Heart right ventricle (tissue), 16 donors: ENCODE measurements at regions not wholly inside any gene's neighbourhood (a gene's known extent, or its start where the extent isn't known, plus 50 kb on each side); places are given as distances from the start of the nearest gene placed in this dataset.

Experiments used
- ATAC-seq, 8 donors: fragments of 200-7000 bp; cut with Tn5 transposase; one replicate each; pipeline ENCODE4 v1.9.1; 2020; ENCODE audit warnings: mild to moderate bottlenecking in 8 of 8, moderate library complexity in 8 of 8, moderate number of reproducible peaks in 1 of 8
- DNase-seq, 2 donors: peaks; one replicate each; pipeline ENCODE4 v3.0.0-alpha.2; 2020
- H3K27ac ChIP-seq, 10 donors: fragments of 200-600 bp; sonication (generic) in 2 of 10; one replicate each; pipeline versions ENCODE4 v1.5.0 to v1.8.0; 2020 to 2022; ENCODE audit warnings: mild to moderate bottlenecking in 3 of 10
- H3K27me3 ChIP-seq, 7 donors: fragments of 200-600 bp; one replicate each; pipeline ENCODE4 v1.8.0; 2021 to 2022; ENCODE audit warnings: mild to moderate bottlenecking in 2 of 7
- H3K36me3 ChIP-seq, 9 donors: fragments of 200-600 bp; sonication (generic) in 1 of 9; one replicate each; pipeline versions ENCODE4 v1.5.0 to v1.8.0; 2020 to 2022; ENCODE audit warnings: mild to moderate bottlenecking in 2 of 9
- H3K4me1 ChIP-seq, 9 donors: fragments of 200-600 bp; sonication (generic) in 1 of 9; one replicate each; pipeline versions ENCODE4 v1.5.0 to v1.8.0; 2020 to 2022; ENCODE audit warnings: mild to moderate bottlenecking in 4 of 9
- H3K4me3 ChIP-seq, 10 donors: fragments of 200-600 bp; sonication (generic) in 2 of 10; one replicate each; pipeline versions ENCODE4 v1.5.0 to v1.8.0; 2020 to 2022; ENCODE audit warnings: mild to moderate bottlenecking in 7 of 10, moderate library complexity in 2 of 10
- H3K9me3 ChIP-seq, 11 donors: fragments of 200-600 bp in 10 of 11; sonication (generic) in 2 of 11; one replicate each; pipeline versions ENCODE4 v1.5.0 to v1.8.0; 2013 to 2022; ENCODE audit warnings: mild to moderate bottlenecking in 2 of 11, control low read depth in 1 of 11, moderate library complexity in 1 of 11
- WGBS, 2 donors: extraction: QIAGEN DNeasy Blood & Tissue Kit; methylation state at CpG; one replicate each; pipeline ENCODE4 v1.1.7; 2013; ENCODE audit warnings: inconsistent platforms in 1 of 2; 5-methylcytosine and 5-hydroxymethylcytosine counted together
- intact Hi-C, 10 donors: fragments of 100-400 bp; cut with DNase I; formaldehyde crosslinking; loops; one replicate each; pipeline versions ENCODE4 v1.11.1 to v1.14.2; 2022
- TF ChIP-seq, protein P1 (sequence below), 9 donors: fragments of 200-600 bp; sonication (generic) in 2 of 9; IDR thresholded peaks; one replicate each; pipeline versions ENCODE4 v1.5.0 to v1.8.0; 2021 to 2022; ENCODE audit warnings: antibody characterized with exemption in 9 of 9, mild to moderate bottlenecking in 5 of 9, moderate library complexity in 1 of 9
- donor health status: Arrhythmogenic right ventricular cardiomyopathy.
- donor health status: ischemic (EF 13 %, LVEDD 7.1; RV severe dilation, severe dysfunction).
- donor health status: healthy with polysubstance abuse.
- donor health status: DM: no; HTN: yes; CAD: no.
- donor health status: DM: no; HTN: no; CAD: no.
- donor health status: ischemic (EF 25% LVEDD 6.9; RV normal size, moderate dysfunction).
- donor health status: ischemic (EF 25% LVEDD 5.7; RV mildly dilated, moderate dysfunction).
- donor health status: healthy.
- donor health status: DM: yes; HTN: yes; CAD: no.
- donor health status: Ischemic cardiomyopathy.
- donor health status: ischemic (EF 35%, LVEDD 5.7; RV mildly dilated, moderate dysfunction).
- donor health status: nonischemic (EF 11% LVEDD 7.7; RV severe dilation, severe dysfunction).
- donor health status: DM: yes; HTN: yes; CAD: no.
- donor health status: PGD.
- donor health status: ischemic (EF 29% LVEDD 5.4; RV normal size, mild dysfunction).
- donor health status: nonischemic (EF 23%, LVEDD 6.1; RV moderate dilation, normal function).

DNA sequence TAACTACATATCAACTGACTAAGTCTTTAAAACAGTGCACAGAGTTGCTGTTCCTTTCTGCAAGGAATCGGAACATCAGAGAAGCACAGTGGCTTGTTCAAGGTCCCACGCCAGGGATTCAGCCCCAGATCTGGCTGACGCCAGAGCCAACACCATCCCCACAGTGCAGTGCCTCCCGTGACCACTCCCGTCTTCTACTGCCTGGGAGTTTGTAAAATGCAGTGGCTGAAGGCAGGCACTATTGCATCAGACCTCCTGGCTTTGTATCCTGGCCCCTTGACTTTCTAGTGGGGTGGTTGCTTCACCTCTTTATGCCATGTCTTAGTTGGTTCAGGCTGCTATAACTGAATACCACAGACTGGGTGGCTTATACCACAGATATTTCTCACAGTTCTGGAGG is 131.0 kb downstream of the NSG2 start:
- intact Hi-C loops = no loop called here
- TF ChIP-seq, protein P1, sequence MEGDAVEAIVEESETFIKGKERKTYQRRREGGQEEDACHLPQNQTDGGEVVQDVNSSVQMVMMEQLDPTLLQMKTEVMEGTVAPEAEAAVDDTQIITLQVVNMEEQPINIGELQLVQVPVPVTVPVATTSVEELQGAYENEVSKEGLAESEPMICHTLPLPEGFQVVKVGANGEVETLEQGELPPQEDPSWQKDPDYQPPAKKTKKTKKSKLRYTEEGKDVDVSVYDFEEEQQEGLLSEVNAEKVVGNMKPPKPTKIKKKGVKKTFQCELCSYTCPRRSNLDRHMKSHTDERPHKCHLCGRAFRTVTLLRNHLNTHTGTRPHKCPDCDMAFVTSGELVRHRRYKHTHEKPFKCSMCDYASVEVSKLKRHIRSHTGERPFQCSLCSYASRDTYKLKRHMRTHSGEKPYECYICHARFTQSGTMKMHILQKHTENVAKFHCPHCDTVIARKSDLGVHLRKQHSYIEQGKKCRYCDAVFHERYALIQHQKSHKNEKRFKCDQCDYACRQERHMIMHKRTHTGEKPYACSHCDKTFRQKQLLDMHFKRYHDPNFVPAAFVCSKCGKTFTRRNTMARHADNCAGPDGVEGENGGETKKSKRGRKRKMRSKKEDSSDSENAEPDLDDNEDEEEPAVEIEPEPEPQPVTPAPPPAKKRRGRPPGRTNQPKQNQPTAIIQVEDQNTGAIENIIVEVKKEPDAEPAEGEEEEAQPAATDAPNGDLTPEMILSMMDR (IDR thresholded peaks at IDR 0.05) = no peak
- no peak for DNase-seq
- Histone ChIP-seq H3K27me3 (peaks cover 0 to 46% (median 16%) of the 10 kb centered on the region in 7 donors), H3K36me3 (no peaks in the 10 kb centered on the region), H3K9me3 (peaks cover 0 to 4% (median 0%) of the 10 kb centered on the region in 11 donors), H3K27ac (no peak overlapping the region), H3K4me1 (peaks cover 0 to 5% (median 0%) of the 10 kb centered on the region in 9 donors), H3K4me3 (no peak overlapping the region)
- peak in 1 of 8 donors; percentile 70 for ATAC-seq
- 81 to 82% methylated on average over 5 of the region's 5 CpGs for WGBS, 2 donors

DNA sequence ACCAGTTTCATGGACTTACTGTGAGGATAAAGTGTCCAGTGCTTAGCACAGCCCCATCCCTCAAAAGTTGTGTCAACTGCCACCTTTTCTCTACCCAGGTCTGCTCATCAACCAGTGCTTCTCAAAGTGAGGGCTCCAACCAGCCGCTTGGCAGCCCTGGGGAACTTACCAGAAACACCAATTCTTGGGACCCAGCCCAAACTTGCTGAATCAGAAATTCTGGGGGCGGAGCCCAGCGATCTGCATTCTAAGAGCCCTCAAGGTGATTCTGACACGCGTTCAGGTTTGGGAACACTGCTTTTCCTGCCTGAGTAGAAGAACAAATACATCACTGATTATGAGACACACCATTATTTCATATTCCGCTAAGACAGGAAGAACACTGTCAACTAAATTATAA is 132.0 kb downstream of the NSG2 start:
- intact Hi-C loops = no loop called here
- ATAC-seq (no peak), DNase-seq (no peak)
- TF ChIP-seq, protein P1 (IDR thresholded peaks at IDR 0.05) = no peak
- Histone ChIP-seq H3K36me3 (no peaks in the 10 kb centered on the region), H3K9me3 (peaks cover 0 to 4% (median 0%) of the 10 kb centered on the region in 11 donors), H3K4me1 (peaks cover 0 to 5% (median 0%) of the 10 kb centered on the region in 9 donors), H3K27ac (no peak overlapping the region), H3K27me3 (peaks cover 0 to 39% (median 16%) of the 10 kb centered on the region in 7 donors), H3K4me3 (no peak overlapping the region)
- 82 to 84% methylated on average over 6 of the region's 6 CpGs for WGBS, 2 donors

DNA sequence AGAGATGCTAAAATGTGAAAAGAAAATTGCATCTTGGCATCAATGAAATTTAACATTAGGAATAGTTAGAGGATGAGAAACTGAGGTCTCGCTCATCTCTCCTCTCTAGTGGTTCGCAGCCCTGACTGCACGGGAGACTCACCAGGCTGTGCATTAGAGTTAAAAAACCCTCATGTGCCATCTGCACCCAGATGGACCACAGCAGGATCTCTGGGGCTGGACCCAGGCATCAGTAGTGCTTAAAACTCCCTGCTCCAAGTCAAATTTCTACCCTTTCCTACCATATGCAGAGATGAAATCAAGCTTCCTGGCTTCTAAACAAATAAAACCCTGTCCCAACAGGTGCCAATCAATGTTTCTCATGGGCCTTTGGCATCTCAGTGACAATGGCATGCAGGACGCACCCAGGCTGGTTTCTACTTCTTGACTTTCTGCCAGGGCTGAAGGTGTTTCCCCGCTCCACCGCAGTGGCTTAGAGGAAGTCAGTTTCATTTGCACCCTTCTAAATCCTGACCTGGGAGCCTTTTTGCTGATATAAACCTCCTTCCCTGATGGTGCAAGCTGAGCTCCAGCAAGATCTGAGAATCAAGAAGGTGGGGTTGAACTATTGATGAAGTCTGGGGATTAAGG is 132.6 kb downstream of the NSG2 start:
- Histone ChIP-seq H3K9me3 (peaks cover 0 to 4% (median 0%) of the 10 kb centered on the region in 11 donors), H3K27me3 (peaks cover 0 to 39% (median 15%) of the 10 kb centered on the region in 7 donors), H3K4me3 (no peak overlapping the region), H3K4me1 (peaks cover 0 to 5% (median 0%) of the 10 kb centered on the region in 9 donors), H3K27ac (no peak overlapping the region), H3K36me3 (no peaks in the 10 kb centered on the region)
- ATAC-seq = no peak
- intact Hi-C loops = no loop called here
- no peak for DNase-seq
- 82 to 84% methylated on average over 6 of the region's 6 CpGs for WGBS, 2 donors
- TF ChIP-seq, protein P1 (IDR thresholded peaks at IDR 0.05) = no peak

DNA sequence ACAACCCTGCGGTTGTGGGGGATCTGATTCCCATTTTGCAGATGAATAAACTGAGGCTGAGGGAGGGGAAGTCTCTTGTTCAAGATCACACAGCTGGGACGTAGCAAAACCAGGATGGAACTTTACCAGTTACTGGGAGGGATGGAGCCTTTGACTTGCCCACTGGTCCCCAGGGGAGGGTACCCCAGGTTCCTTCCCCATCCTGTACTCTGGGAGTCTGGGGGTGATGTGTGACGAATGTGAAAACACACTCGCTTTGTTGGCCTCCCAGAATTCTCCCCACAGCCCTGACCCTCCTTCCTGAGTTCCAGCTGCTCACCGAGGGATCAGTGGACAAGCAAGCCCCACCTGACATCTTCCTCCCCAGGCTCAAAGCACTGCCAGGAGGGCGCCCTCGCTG is 135.1 kb downstream of the NSG2 start:
- no peak overlapping the region for H3K27ac ChIP-seq
- no peak for ATAC-seq
- TF ChIP-seq, protein P1 (IDR thresholded peaks at IDR 0.05) = no peak

More for the DNA sequence above, 135.1 kb downstream of the NSG2 start:
- H3K27me3 ChIP-seq = peaks cover 0 to 30% (median 6%) of the 10 kb centered on the region in 7 donors
- WGBS, 2 donors = 71 to 73% methylated on average over 7 of the region's 7 CpGs
- H3K9me3 ChIP-seq = peaks cover 0 to 4% (median 0%) of the 10 kb centered on the region in 11 donors
- no peak overlapping the region for H3K4me3 ChIP-seq
- intact Hi-C loops = no loop called here
- H3K36me3 ChIP-seq = no peaks in the 10 kb centered on the region
- H3K4me1 ChIP-seq = peaks cover 0 to 5% (median 0%) of the 10 kb centered on the region in 9 donors
- no peak for DNase-seq
